Stimulated activated CD8-positive, alpha-beta memory T cell treated with anti-CD3 and anti-CD28 coated beads, Interleukin-12 subunit alpha, Interleukin-12 subunit beta, amount 100 ng/mL, for 4 hours (primary cell): ENCODE measurements at regions not wholly inside any gene's neighbourhood (a gene's known extent, or its start where the extent isn't known, plus 50 kb on each side); places are given as distances from the start of the nearest gene placed in this dataset.
"Not testable (repeated sequence)": the region's sequence is repeated elsewhere in the genome, so short reads cannot be mapped to it uniquely, and the experiment has no call there.

Experiments
- DNase-seq: peaks from one replicate; pipeline ENCODE4 v3.0.0-alpha.2; 2020; ENCODE audit warnings: low read depth

- not testable (repeated sequence) for DNase-seq
Measured at GRCh38 chr11:127941554-127941953, 645.8 kb downstream of the ETS1 start.

- DNase-seq = no peak
Measured at GRCh38 chr11:127939000-127939399, 648.4 kb downstream of the ETS1 start.

- no peak for DNase-seq
Measured at GRCh38 chr11:127935081-127935480, 652.3 kb downstream of the ETS1 start.

GRCh38 chr11:127933961-127934360 is 653.4 kb downstream of the ETS1 start:
- not testable (repeated sequence) for DNase-seq

- no peak for DNase-seq
Measured at GRCh38 chr11:127931803-127932202, 655.6 kb downstream of the ETS1 start.

GRCh38 chr11:127926721-127927120 is 660.6 kb downstream of the ETS1 start:
- DNase-seq = no peak

- no peak for DNase-seq
Measured at GRCh38 chr11:127925475-127925874, 661.9 kb downstream of the ETS1 start.

- DNase-seq = no peak
Measured at GRCh38 chr11:127919206-127920000, 668.0 kb downstream of the ETS1 start.

- DNase-seq = no peak
Measured at GRCh38 chr11:127902382-127902781, 685.0 kb downstream of the ETS1 start.

- DNase-seq = no peak
Measured at GRCh38 chr11:127898422-127899365, 688.7 kb downstream of the ETS1 start.

GRCh38 chr11:127895776-127896175 is 691.6 kb downstream of the ETS1 start:
- DNase-seq = no peak

GRCh38 chr11:127894316-127894715 is 693.0 kb downstream of the ETS1 start:
- no peak for DNase-seq

- DNase-seq = no peak
Measured at GRCh38 chr11:127890030-127890615, 697.2 kb downstream of the ETS1 start.

GRCh38 chr11:127888386-127888785 is 699.0 kb downstream of the ETS1 start:
- DNase-seq = no peak

GRCh38 chr11:127875131-127875530 is 712.2 kb downstream of the ETS1 start:
- no peak for DNase-seq

- no peak for DNase-seq
Measured at GRCh38 chr11:127873478-127873877, 713.9 kb downstream of the ETS1 start.

GRCh38 chr11:127866109-127866508 is 721.2 kb downstream of the ETS1 start:
- no peak for DNase-seq

GRCh38 chr11:127864861-127865260 is 722.5 kb downstream of the ETS1 start:
- no peak for DNase-seq

- no peak for DNase-seq
Measured at GRCh38 chr11:127862406-127862805, 725.0 kb downstream of the ETS1 start.

- DNase-seq = no peak
Measured at GRCh38 chr11:127859941-127860354, 727.4 kb downstream of the ETS1 start.

GRCh38 chr11:127844876-127845275 is 742.5 kb downstream of the ETS1 start:
- no peak for DNase-seq
